Progenitor cell of endocrine pancreas (in vitro differentiated cells): ENCODE measurements at regions not wholly inside any gene's neighbourhood (a gene's known extent, or its start where the extent isn't known, plus 50 kb on each side); places are given as distances from the start of the nearest gene placed in this dataset.

Source experiments
- DNase-seq: peaks from one replicate; pipeline ENCODE4 v3.0.0; 2021; ENCODE audit warnings: low spot score; ENCODE audit not compliant: unreplicated experiment
- H3K27ac Mint-ChIP-seq: 2 replicates; pipeline ENCODE4 v1.8.0; 2021; ENCODE audit warnings: mild to moderate bottlenecking, moderate library complexity, mixed read lengths
- H3K27me3 Mint-ChIP-seq: 2 replicates; pipeline ENCODE4 v1.8.0; 2021; ENCODE audit warnings: mixed read lengths
- H3K36me3 Mint-ChIP-seq: 2 replicates; pipeline ENCODE4 v1.8.0; 2022; ENCODE audit warnings: mixed read lengths; ENCODE audit not compliant: insufficient read depth
- H3K4me1 Mint-ChIP-seq: 2 replicates; pipeline ENCODE4 v1.8.0; 2021; ENCODE audit warnings: low read depth, mixed read lengths
- H3K4me3 Mint-ChIP-seq: 2 replicates; pipeline ENCODE4 v1.8.0; 2021; ENCODE audit warnings: low read depth, mild to moderate bottlenecking, moderate library complexity, mixed read lengths
- H3K9me3 Mint-ChIP-seq: 2 replicates; pipeline ENCODE4 v1.8.0; 2021; ENCODE audit warnings: low read depth, mixed read lengths
- TF ChIP-seq, protein P1 (sequence below): fragments of 200-600 bp; sonication (generic); IDR thresholded peaks from one replicate; pipeline ENCODE4 v1.5.0; 2021; ENCODE audit warnings: antibody characterized with exemption, mild to moderate bottlenecking; ENCODE audit not compliant: unreplicated experiment

DNA sequence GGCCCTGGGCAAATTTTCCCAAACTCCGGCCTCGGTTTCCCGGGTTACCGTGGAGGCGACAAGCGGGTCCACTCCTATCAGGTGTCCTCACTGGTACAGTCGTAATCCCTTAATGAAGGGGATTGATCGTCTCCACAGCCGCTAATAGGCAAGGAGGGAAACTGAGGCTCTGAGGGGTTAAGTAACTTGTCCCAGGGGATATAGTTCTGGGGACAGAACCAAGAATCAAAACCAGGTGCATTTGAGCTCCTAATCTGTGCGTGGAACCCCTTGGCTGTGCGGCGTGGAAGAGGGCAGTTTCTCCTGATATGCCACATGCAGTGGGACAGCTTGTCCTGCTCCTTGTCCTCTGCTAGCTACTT, 157.2 kb downstream of the CYRIA start:
- TF ChIP-seq, protein P1, sequence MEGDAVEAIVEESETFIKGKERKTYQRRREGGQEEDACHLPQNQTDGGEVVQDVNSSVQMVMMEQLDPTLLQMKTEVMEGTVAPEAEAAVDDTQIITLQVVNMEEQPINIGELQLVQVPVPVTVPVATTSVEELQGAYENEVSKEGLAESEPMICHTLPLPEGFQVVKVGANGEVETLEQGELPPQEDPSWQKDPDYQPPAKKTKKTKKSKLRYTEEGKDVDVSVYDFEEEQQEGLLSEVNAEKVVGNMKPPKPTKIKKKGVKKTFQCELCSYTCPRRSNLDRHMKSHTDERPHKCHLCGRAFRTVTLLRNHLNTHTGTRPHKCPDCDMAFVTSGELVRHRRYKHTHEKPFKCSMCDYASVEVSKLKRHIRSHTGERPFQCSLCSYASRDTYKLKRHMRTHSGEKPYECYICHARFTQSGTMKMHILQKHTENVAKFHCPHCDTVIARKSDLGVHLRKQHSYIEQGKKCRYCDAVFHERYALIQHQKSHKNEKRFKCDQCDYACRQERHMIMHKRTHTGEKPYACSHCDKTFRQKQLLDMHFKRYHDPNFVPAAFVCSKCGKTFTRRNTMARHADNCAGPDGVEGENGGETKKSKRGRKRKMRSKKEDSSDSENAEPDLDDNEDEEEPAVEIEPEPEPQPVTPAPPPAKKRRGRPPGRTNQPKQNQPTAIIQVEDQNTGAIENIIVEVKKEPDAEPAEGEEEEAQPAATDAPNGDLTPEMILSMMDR: no peak
- no peaks in the 10 kb centered on the region for H3K36me3 Mint-ChIP-seq
- no peak for DNase-seq
- no peaks in the 10 kb centered on the region for H3K9me3 Mint-ChIP-seq
- no peak overlapping the region for H3K27ac Mint-ChIP-seq
- H3K4me1 Mint-ChIP-seq: no peaks in the 10 kb centered on the region
- peak overlapping the region; percentile 10 for H3K4me3 Mint-ChIP-seq
- peaks cover 53% of the 10 kb centered on the region for H3K27me3 Mint-ChIP-seq

DNA sequence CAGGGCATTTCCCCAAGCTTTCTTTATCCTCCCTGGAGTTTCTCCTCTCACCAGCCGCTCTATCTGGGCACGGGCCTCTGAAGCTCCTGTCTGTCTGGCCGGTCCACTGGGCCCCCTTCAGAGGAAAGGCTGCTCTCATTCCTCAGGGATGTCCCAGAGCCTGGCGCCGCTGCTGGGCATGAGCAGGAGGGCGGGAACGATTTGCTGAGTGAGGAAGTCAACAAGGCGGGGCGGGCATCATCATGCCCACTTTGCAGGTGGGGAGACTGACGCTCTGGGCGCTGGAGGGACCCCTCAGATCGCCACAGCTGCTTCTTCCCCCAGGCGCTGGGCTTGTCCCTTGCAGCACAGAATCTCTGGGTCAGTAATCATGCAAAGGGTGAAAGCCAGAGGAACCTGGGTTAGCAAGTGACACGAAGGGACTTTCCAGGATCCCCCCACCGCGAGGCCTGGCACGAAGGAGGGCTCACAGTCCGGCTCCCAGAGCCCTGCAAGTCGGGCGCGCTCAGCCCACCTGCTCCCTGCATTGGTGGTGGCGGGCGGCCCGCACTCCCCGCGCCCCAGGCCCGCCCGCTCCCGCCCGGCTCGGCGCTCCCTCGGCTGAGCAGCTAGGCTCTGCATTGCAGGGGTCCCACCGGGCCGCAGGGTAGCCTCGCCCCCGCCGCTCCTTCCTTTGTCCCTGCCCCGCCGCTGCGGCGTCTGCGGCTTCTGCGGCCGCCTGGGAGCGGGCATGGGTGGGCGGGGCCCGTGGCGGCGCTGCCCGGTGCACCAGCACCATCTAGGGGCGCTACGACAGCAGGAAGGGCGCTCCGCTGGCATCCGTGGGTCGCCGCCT, 157.8 kb downstream of the CYRIA start:
- Mint-ChIP-seq H3K4me1 (no peaks in the 10 kb centered on the region), H3K27me3 (peaks cover 53% of the 10 kb centered on the region), H3K36me3 (no peaks in the 10 kb centered on the region)

DNA sequence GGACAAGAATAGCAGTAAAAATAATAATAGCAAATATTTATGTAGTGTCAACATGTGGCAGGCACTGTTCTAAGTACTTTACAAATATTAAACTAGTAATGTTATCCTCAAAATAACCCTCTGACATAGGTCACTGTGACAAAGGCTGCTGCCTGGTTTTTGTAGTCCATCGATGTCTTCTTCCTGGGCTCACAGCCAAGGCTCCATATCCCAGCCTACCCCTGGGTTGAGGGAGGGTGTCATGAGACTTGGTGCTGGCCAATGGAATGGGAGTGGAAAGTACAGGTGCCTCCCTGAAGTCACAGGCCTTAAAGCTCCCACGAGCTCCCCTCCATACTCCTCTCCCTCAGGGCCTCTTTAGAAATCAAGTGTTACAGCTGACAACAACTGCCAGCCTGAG, 159.3 kb downstream of the CYRIA start:
- H3K36me3 Mint-ChIP-seq: no peaks in the 10 kb centered on the region
- TF ChIP-seq, protein P1: no peak
- DNase-seq: no peak
- H3K4me3 Mint-ChIP-seq: no peak overlapping the region
- no peaks in the 10 kb centered on the region for H3K4me1 Mint-ChIP-seq
- H3K27me3 Mint-ChIP-seq: peaks cover 41% of the 10 kb centered on the region
- no peaks in the 10 kb centered on the region for H3K9me3 Mint-ChIP-seq
- H3K27ac Mint-ChIP-seq: no peak overlapping the region

More for the DNA sequence above, 157.8 kb downstream of the CYRIA start:
- peak; percentile 63 for DNase-seq
- no peaks in the 10 kb centered on the region for H3K9me3 Mint-ChIP-seq
- no peak overlapping the region for H3K27ac Mint-ChIP-seq
- TF ChIP-seq, protein P1: peak; percentile 90
- H3K4me3 Mint-ChIP-seq: peak overlapping the region; percentile 64

DNA sequence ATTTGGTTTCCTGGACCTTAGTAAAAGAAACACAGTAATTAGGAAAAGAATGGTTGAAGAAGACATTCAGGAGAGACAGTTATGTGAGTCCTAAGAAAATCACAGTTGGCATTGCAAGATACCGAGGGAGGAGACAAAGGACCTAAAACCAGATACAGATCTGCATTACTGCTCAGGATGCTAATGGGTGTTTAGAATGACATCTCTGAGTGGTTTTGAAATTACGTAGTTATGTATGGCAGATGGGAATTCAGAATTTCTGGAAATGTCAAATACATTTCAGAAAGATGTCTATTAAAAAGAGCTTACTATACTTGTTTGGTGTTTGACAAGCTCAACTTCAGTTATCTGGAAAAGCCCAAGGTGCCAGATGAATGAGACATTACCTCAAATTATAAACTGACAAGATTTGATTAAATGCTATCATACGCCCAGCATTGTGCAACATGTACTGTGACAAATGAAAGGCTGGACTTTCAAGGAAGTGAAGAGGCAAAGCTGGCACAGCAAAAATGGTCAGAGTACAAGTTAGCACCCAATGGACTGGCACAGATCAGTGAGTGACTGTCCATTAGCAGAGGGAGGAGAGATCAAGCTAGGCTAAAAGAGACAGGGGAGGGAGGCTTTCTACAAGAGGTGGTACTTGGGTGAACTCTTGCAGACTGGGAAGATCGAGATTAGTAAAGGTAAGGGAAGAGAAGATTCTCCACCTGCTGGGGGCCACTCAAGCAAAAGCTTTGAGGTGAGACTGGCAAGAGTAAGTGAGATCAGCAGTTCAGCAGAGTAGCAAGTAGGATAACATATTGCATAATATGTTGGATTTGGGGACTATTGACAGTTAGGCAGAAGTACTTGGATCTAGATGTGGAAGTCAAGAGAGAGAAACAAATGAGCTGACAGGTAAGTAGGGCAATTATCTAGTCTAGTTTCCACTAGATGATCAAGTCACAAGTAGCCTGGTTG, 168.9 kb downstream of the CYRIA start:
- Mint-ChIP-seq H3K4me1 (no peaks in the 10 kb centered on the region), H3K27me3 (peaks cover 12% of the 10 kb centered on the region), H3K27ac (no peak overlapping the region), H3K4me3 (no peak overlapping the region), H3K36me3 (no peaks in the 10 kb centered on the region), H3K9me3 (no peaks in the 10 kb centered on the region)
- no peak for DNase-seq
- TF ChIP-seq, protein P1: no peak

DNA sequence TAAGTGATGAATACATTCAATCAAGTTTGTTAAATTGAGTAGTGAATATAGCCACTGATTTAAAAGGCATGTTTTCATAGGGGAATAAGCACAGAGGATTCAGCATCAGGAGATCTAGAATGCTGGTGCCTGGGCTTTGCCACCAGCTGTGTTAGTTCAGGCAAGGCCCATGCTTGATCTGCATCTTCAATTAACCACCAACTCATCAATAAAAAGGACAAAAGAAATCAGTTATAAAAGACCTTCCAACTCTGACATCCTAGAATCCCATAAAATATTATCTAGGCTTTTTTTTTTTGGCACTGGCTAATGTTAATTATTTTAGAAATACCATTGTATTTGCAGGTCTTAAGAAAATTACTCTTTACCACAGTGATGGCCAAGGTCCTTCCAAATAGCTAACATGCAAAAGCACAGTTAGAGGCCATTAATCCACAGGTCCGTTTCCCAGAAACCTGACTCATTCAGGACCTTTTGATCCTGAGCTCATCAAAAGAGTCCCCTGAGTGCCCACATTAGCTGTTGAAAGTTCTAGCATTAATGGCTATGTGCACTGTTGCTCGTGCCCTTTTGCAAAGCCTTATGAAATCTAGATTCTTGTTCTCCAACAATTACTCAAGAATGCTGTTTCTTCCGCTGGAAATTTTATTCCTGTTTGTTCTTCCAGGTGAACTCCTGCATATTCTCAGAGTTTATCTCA, 170.0 kb downstream of the CYRIA start:
- Mint-ChIP-seq H3K9me3 (no peaks in the 10 kb centered on the region), H3K4me1 (no peaks in the 10 kb centered on the region), H3K27me3 (peaks cover 12% of the 10 kb centered on the region), H3K4me3 (no peak overlapping the region), H3K27ac (no peak overlapping the region), H3K36me3 (no peaks in the 10 kb centered on the region)
- no peak for DNase-seq
- TF ChIP-seq, protein P1: no peak
